Vagina (tissue), 2 donors: ENCODE measurements at regions not wholly inside any gene's neighbourhood (a gene's known extent, or its start where the extent isn't known, plus 50 kb on each side); places are given as distances from the start of the nearest gene placed in this dataset.

Experiments
- POLR2A ChIP-seq, 2 donors: fragments of 450-650 bp; IDR thresholded peaks; one replicate each; pipeline ENCODE4 v1.6.1; 2017; ENCODE audit warnings: antibody characterized with exemption in 2 of 2, mild to moderate bottlenecking in 2 of 2, moderate library complexity in 2 of 2
- POLR2AphosphoS5 ChIP-seq, 2 donors: sonication (generic); formaldehyde crosslinking; IDR thresholded peaks; one replicate each; pipeline ENCODE4 v1.9.0; 2017; ENCODE audit warnings: antibody characterized with exemption in 2 of 2, mild to moderate bottlenecking in 2 of 2, low read depth in 1 of 2; ENCODE audit not compliant: insufficient read depth in 1 of 2
- TF ChIP-seq, protein P1 (sequence below), 3 experiments: fragments of 450-650 bp in 2 of 3; fragments of 200-600 bp in 1 of 3; sonication (generic) in 1 of 3; IDR thresholded peaks; one replicate each; pipeline ENCODE4 v1.5.1; 2017 to 2019; ENCODE audit warnings: antibody characterized with exemption in 3 of 3, mild to moderate bottlenecking in 2 of 3, moderate library complexity in 2 of 3

GRCh38 chr2:180662941-180663471 is 317.4 kb upstream of the UBE2E3 start:
- TF ChIP-seq, protein P1, sequence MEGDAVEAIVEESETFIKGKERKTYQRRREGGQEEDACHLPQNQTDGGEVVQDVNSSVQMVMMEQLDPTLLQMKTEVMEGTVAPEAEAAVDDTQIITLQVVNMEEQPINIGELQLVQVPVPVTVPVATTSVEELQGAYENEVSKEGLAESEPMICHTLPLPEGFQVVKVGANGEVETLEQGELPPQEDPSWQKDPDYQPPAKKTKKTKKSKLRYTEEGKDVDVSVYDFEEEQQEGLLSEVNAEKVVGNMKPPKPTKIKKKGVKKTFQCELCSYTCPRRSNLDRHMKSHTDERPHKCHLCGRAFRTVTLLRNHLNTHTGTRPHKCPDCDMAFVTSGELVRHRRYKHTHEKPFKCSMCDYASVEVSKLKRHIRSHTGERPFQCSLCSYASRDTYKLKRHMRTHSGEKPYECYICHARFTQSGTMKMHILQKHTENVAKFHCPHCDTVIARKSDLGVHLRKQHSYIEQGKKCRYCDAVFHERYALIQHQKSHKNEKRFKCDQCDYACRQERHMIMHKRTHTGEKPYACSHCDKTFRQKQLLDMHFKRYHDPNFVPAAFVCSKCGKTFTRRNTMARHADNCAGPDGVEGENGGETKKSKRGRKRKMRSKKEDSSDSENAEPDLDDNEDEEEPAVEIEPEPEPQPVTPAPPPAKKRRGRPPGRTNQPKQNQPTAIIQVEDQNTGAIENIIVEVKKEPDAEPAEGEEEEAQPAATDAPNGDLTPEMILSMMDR (IDR thresholded peaks at IDR 0.05), result no peak
- TF ChIP-seq POLR2A (IDR thresholded peaks at IDR 0.05) (no peak), POLR2AphosphoS5 (IDR thresholded peaks at IDR 0.05; ENCODE audit: insufficient read depth in 1 of 2, low read depth in 1 of 2) (no peak)
